GM23248 (cell line): ENCODE measurements at regions not wholly inside any gene's neighbourhood (a gene's known extent, or its start where the extent isn't known, plus 50 kb on each side); places are given as distances from the start of the nearest gene placed in this dataset.

Experiments
- DNase-seq: peaks from one replicate; pipeline ENCODE4 v3.0.0-alpha.2; 2015
- H2AFZ ChIP-seq: fragments of 200-600 bp; sonication (generic); 2 replicates; pipeline ENCODE4 v1.6.1; 2016; ENCODE audit warnings: antibody characterized with exemption
- H3F3A ChIP-seq: fragments of 200-600 bp; sonication (generic); 2 replicates; pipeline ENCODE4 v1.6.1; 2016; ENCODE audit warnings: mild to moderate bottlenecking, antibody characterized with exemption, mixed run types; ENCODE audit not compliant: insufficient read depth
- H3K27ac ChIP-seq: fragments of 200-600 bp; sonication (generic); 2 replicates; pipeline ENCODE4 v1.5.1; 2016; ENCODE audit warnings: mild to moderate bottlenecking
- H3K27me3 ChIP-seq: fragments of 200-600 bp; sonication (generic); replicated peaks from 2 replicates; pipeline ENCODE4 v1.6.1; 2016; ENCODE audit warnings: mild to moderate bottlenecking; ENCODE audit not compliant: insufficient read depth
- H3K36me3 ChIP-seq: fragments of 200-600 bp; sonication (generic); 2 replicates; pipeline ENCODE4 v1.6.1; 2016; ENCODE audit warnings: low read depth, mild to moderate bottlenecking
- H3K4me1 ChIP-seq: fragments of 200-600 bp; sonication (generic); 2 replicates; pipeline ENCODE4 v1.6.1; 2016; ENCODE audit warnings: mild to moderate bottlenecking; ENCODE audit not compliant: insufficient read depth
- H3K4me2 ChIP-seq: fragments of 200-600 bp; sonication (generic); one replicate; pipeline ENCODE4 v1.6.1; 2016; ENCODE audit warnings: mild to moderate bottlenecking; ENCODE audit not compliant: unreplicated experiment
- H3K4me3 ChIP-seq: fragments of 200-600 bp; sonication (generic); 2 replicates; pipeline ENCODE4 v1.5.1; 2016; ENCODE audit warnings: mild to moderate bottlenecking
- H3K79me2 ChIP-seq: fragments of 200-600 bp; sonication (generic); 2 replicates; pipeline ENCODE4 v1.6.1; 2016; ENCODE audit warnings: mild to moderate bottlenecking; ENCODE audit not compliant: insufficient read depth
- H3K9ac ChIP-seq: fragments of 200-600 bp; sonication (generic); 2 replicates; pipeline ENCODE4 v1.6.1; 2016; ENCODE audit warnings: mild to moderate bottlenecking
- H3K9me2 ChIP-seq: fragments of 200-600 bp; sonication (generic); 2 replicates; pipeline ENCODE4 v1.6.1; 2016; ENCODE audit warnings: mixed run types, mild to moderate bottlenecking, moderate library complexity; ENCODE audit not compliant: insufficient read depth
- H3K9me3 ChIP-seq: fragments of 200-600 bp; sonication (generic); one replicate; pipeline ENCODE4 v1.6.1; 2017; ENCODE audit warnings: low read depth
- H4K20me1 ChIP-seq: fragments of 200-600 bp; sonication (generic); 2 replicates; pipeline ENCODE4 v1.6.0; 2016; ENCODE audit not compliant: insufficient read depth
- EZH2 ChIP-seq: fragments of 200-600 bp; sonication (generic); IDR thresholded peaks from 2 replicates; pipeline ENCODE4 v1.6.1; 2018; ENCODE audit warnings: antibody characterized with exemption, mild to moderate bottlenecking; ENCODE audit not compliant: insufficient read depth, poor library complexity, severe bottlenecking
- EZH2phosphoT487 ChIP-seq: fragments of 200-600 bp; sonication (generic); IDR thresholded peaks from 2 replicates; pipeline ENCODE4 v1.6.1; 2018; ENCODE audit warnings: antibody characterized with exemption, moderate library complexity, mild to moderate bottlenecking, low read depth; ENCODE audit not compliant: insufficient read depth
- WGBS, 2 experiments: methylation state at CpG; one replicate each; pipeline ENCODE4 v1.1.6; 2015 to 2017; ENCODE audit warnings: low lambda C conversion rate in 2 of 2, low coverage in 1 of 2; ENCODE audit errors: missing lambda C conversion rate in 2 of 2; 5-methylcytosine and 5-hydroxymethylcytosine counted together
- in situ Hi-C: fragments of 300-500 bp; cut with MboI; formaldehyde crosslinking; loops from 2 replicates; pipeline ENCODE4 v1.15.0; 2020

DNA sequence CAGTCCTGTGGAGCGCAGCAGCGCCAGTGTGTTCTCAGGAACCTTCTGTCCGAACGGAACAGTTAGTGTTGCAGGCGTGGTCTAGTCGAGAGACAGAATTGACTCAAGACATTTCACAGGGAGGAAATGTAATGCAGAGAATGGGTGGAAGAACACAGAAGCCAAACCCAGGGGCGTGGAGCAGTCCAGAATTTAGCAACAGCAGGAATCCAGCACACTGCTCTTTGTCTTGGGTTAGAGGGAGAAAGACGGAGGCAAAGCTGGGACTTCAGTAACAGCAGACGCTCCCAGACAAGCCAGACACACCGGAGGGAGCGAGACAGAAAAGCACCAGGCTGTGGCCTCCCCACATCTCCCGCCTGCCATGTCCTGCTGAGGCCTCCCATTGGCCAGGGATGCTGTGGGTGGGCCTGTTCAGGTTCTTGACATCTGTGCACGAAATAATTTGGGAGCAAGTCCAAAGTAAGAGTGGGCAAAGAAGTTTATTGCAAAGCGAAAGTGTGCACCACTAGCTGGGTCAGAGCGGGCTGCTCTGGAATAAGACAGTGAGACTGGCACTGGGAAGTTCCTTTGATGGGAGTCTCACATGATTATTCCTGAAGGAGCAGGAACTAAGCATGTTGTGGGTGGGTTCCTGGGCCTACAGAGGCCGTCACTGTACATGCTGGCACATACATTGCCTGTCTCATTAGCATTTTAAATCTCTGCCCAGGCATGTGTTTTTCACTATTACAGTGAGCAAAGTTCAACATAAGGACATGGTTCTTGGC lies 339.3 kb upstream of the SFSWAP start:
- H3K9ac ChIP-seq = no peak overlapping the region

DNA sequence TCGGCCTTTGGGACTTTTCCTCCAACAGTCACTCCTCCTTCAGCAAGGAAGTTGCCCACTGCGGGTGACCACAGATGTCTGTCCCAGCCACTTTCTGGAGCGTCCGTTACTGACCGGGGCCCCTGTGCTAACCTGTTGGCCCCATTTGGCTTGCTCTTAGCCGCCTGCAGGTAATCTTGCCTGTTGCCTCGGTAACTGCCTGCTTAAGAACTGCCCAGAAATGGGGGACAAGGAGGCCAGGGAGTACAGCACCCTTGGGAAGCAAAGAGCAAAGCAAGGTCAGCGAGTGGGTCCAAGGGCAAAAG lies 338.8 kb upstream of the SFSWAP start:
- in situ Hi-C loops = no loop called here
- no peak overlapping the region for H2AFZ ChIP-seq
- H3K79me2 ChIP-seq = no peaks in the 10 kb centered on the region
- WGBS, 2 experiments = 26 to 31% methylated on average over 8 of the region's 8 CpGs
- no peaks in the 10 kb centered on the region for H3K9me3 ChIP-seq
- TF ChIP-seq EZH2 (no peak), EZH2phosphoT487 (no peak)
- DNase-seq = no peak
- H3K4me3 ChIP-seq = no peak overlapping the region
- no peaks in the 10 kb centered on the region for H3K36me3 ChIP-seq
- H3K9me2 ChIP-seq = no peaks in the 10 kb centered on the region
- no peaks in the 10 kb centered on the region for H3K27me3 ChIP-seq
- H3K9ac ChIP-seq = no peak overlapping the region
- no peak overlapping the region for H3K4me2 ChIP-seq
- H3K27ac ChIP-seq = no peak overlapping the region
- H4K20me1 ChIP-seq = no peaks in the 10 kb centered on the region
- H3K4me1 ChIP-seq = no peaks in the 10 kb centered on the region
- no peaks in the 10 kb centered on the region for H3F3A ChIP-seq

More for the DNA sequence above, 339.3 kb upstream of the SFSWAP start:
- peak; percentile 12 for DNase-seq
- Histone ChIP-seq H3K4me1 (no peaks in the 10 kb centered on the region), H3K27ac (no peak overlapping the region), H4K20me1 (no peaks in the 10 kb centered on the region), H3K4me3 (no peak overlapping the region), H3K4me2 (no peak overlapping the region), H3K9me3 (no peaks in the 10 kb centered on the region), H3K9me2 (no peaks in the 10 kb centered on the region), H2AFZ (no peak overlapping the region), H3K36me3 (no peaks in the 10 kb centered on the region), H3F3A (no peaks in the 10 kb centered on the region), H3K27me3 (no peaks in the 10 kb centered on the region), H3K79me2 (no peaks in the 10 kb centered on the region)
- 3 to 4% methylated on average over 16 of the region's 16 CpGs for WGBS, 2 experiments
- TF ChIP-seq EZH2phosphoT487 (no peak), EZH2 (no peak)
- in situ Hi-C loops = no loop called here

DNA sequence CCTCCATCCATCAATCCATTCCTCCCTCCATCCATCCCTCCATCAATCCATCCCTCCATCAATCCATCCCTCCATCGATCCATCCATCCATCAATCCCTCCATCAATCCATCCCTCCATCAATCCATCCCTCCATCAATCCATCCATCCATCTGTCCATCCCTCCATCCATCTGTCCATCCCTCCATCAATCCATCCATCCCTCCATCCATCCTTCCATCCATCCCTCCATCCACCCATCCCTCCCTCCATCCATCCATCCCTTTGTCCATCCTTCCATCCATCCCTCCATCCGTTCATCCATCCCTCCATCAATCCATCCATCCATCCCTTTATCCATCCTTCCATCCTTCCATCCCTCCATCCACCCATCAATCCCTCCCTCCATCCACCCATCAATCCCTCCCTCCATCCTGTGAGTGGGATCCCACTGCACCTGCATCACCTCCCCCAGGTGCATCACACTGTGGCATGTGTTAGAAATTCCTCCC lies 338.1 kb upstream of the SFSWAP start:
- 40 to 41% methylated on average over 1 to 2 of the region's 2 CpGs for WGBS, 2 experiments
- Histone ChIP-seq H3K4me2 (no peak overlapping the region), H3K27ac (no peak overlapping the region), H4K20me1 (no peaks in the 10 kb centered on the region), H3K9me3 (no peaks in the 10 kb centered on the region), H3K79me2 (no peaks in the 10 kb centered on the region), H3K9me2 (no peaks in the 10 kb centered on the region), H3K36me3 (no peaks in the 10 kb centered on the region), H3F3A (no peaks in the 10 kb centered on the region), H3K27me3 (no peaks in the 10 kb centered on the region), H3K4me3 (no peak overlapping the region), H3K4me1 (no peaks in the 10 kb centered on the region), H3K9ac (no peak overlapping the region), H2AFZ (no peak overlapping the region)
- TF ChIP-seq EZH2phosphoT487 = no peak
- no peak for TF ChIP-seq EZH2
- in situ Hi-C loops = no loop called here
- DNase-seq = no peak

DNA sequence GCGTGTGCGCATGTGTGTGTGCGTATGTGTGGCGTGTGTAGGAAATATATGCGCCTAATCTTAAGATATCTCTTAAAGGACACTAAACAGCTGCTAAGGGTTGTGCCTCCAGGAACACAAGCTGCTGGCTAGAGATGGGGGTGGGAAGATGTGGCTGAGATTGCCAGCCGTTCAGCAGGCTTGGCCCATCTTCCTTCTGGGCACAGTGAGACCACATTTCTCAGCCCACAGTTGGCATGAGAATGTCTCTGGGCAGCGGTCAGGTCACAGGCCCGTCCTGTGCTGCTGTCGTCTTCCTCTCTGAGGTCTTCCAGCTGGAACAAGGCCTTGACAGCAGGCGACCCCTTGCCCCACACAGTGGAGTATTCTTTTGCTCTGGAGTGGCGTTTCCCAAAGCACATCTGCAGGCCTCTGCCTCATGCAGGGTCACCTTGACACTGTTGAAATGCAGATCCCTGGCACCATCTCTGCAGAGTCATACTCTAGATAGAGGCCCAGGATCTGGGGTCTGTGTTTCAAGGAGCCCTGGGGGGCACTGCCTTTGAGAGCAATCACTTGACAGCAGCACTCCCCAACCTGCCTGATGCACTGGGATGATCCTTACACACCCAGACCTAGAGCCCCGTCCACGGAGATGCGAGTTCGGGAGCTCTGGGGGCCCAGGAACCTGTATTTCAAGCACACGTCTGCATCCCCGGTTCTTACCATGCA lies 335.5 kb upstream of the SFSWAP start:
- Histone ChIP-seq H3K4me1 (no peaks in the 10 kb centered on the region), H3K9me2 (no peaks in the 10 kb centered on the region), H3K79me2 (no peaks in the 10 kb centered on the region), H3K9ac (no peak overlapping the region), H3K4me3 (no peak overlapping the region), H3K27ac (no peak overlapping the region), H3K4me2 (no peak overlapping the region), H3F3A (no peaks in the 10 kb centered on the region), H3K36me3 (no peaks in the 10 kb centered on the region), H3K9me3 (no peaks in the 10 kb centered on the region), H2AFZ (no peak overlapping the region), H4K20me1 (no peaks in the 10 kb centered on the region), H3K27me3 (no peaks in the 10 kb centered on the region)
- WGBS, 2 experiments = 55% methylated on average over 17 of the region's 17 CpGs
- no peak for TF ChIP-seq EZH2phosphoT487
- no peak for TF ChIP-seq EZH2
- in situ Hi-C loops = no loop called here
- DNase-seq = no peak
